Neutrophil (primary cell): ENCODE measurements at regions not wholly inside any gene's neighbourhood (a gene's known extent, or its start where the extent isn't known, plus 50 kb on each side); places are given as distances from the start of the nearest gene placed in this dataset.
"Not testable (repeated sequence)": the region's sequence is repeated elsewhere in the genome, so short reads cannot be mapped to it uniquely, and the experiment has no call there.

Experiments used
- H3K27ac ChIP-seq: fragments of 200-600 bp; sonication (generic); 2 replicates; pipeline ENCODE4 v1.5.1; 2016; ENCODE audit warnings: mild to moderate bottlenecking, moderate library complexity
- H3K27me3 ChIP-seq: fragments of 200-600 bp; sonication (generic); 2 replicates; pipeline ENCODE4 v1.6.0; 2016; ENCODE audit warnings: mild to moderate bottlenecking
- H3K36me3 ChIP-seq: fragments of 200-600 bp; sonication (generic); 2 replicates; pipeline ENCODE4 v1.5.1; 2017
- H3K4me1 ChIP-seq, 2 experiments: fragments of 200-600 bp in 1 of 2; sonication (generic) in 1 of 2; 1 replicate in 1 of 2; 2 replicates in 1 of 2; pipeline versions ENCODE4 v1.5.1 to v1.6.1; 2013 to 2016; ENCODE audit warnings: low read depth in 1 of 2, low read length in 1 of 2, mild to moderate bottlenecking in 1 of 2, moderate library complexity in 1 of 2; ENCODE audit not compliant: control insufficient read depth in 1 of 2, insufficient read depth in 1 of 2
- H3K4me3 ChIP-seq, 2 experiments: fragments of 200-600 bp in 1 of 2; sonication (generic) in 1 of 2; 1 replicate in 1 of 2; 2 replicates in 1 of 2; pipeline ENCODE4 v1.5.1; 2013 to 2016; ENCODE audit warnings: low read depth in 1 of 2, low read length in 1 of 2, mild to moderate bottlenecking in 1 of 2, moderate library complexity in 1 of 2
- H3K9me3 ChIP-seq: fragments of 200-600 bp; sonication (generic); 2 replicates; pipeline ENCODE4 v1.5.1; 2016
- TF ChIP-seq, protein P1 (sequence below): fragments of 200-600 bp; sonication (generic); IDR thresholded peaks from 2 replicates; pipeline ENCODE4 v1.5.1; 2016; ENCODE audit warnings: antibody characterized with exemption

DNA sequence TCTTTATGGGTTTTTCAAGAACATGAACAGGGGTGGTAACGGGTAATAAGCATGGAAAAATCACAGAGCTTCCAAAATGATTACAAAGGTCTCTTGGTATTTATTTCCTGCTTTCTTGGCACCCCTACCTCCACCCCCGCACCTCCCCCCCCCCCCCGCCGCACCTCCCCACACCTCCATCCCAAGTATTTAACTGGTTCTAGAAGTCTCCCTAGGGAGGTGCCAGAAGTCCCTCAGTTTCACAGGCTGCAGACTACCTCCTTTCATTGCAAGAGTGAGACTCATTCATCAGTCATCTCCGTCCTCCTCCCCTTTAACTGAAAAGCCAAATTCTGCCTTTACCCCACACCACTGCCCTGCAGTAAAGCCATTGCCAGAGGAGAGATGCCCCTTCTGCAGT, 169.4 kb downstream of the ALDH1A2 start:
- Histone ChIP-seq H3K9me3 (no peaks in the 10 kb centered on the region), H3K27me3 (no peaks in the 10 kb centered on the region), H3K27ac (no peak overlapping the region), H3K36me3 (no peaks in the 10 kb centered on the region), H3K4me1 (no peaks in the 10 kb centered on the region), H3K4me3 (no peak overlapping the region)
- TF ChIP-seq, protein P1, sequence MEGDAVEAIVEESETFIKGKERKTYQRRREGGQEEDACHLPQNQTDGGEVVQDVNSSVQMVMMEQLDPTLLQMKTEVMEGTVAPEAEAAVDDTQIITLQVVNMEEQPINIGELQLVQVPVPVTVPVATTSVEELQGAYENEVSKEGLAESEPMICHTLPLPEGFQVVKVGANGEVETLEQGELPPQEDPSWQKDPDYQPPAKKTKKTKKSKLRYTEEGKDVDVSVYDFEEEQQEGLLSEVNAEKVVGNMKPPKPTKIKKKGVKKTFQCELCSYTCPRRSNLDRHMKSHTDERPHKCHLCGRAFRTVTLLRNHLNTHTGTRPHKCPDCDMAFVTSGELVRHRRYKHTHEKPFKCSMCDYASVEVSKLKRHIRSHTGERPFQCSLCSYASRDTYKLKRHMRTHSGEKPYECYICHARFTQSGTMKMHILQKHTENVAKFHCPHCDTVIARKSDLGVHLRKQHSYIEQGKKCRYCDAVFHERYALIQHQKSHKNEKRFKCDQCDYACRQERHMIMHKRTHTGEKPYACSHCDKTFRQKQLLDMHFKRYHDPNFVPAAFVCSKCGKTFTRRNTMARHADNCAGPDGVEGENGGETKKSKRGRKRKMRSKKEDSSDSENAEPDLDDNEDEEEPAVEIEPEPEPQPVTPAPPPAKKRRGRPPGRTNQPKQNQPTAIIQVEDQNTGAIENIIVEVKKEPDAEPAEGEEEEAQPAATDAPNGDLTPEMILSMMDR = no peak

DNA sequence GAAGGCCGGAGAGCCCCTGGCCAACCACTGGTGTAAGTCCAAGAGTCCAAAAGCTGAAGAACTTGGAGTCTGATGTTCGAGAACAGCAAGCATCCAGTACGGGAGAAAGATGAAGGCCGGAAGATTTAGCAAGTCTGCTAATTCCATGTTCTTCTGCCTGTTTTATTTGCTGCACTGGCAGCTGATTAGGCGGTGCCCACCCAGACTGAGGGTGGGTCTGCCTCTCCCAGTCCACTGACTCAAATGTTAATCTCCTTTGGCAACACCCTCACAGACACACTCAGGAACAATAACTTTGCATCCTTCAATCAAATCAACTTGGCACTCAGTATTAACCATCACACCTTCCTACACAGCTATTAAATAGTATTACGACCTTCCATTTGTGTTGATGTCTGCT, 168.6 kb downstream of the ALDH1A2 start:
- not testable (repeated sequence) for H3K27ac ChIP-seq, H3K27me3 ChIP-seq, H3K4me1 ChIP-seq, H3K36me3 ChIP-seq, H3K4me3 ChIP-seq, H3K9me3 ChIP-seq

DNA sequence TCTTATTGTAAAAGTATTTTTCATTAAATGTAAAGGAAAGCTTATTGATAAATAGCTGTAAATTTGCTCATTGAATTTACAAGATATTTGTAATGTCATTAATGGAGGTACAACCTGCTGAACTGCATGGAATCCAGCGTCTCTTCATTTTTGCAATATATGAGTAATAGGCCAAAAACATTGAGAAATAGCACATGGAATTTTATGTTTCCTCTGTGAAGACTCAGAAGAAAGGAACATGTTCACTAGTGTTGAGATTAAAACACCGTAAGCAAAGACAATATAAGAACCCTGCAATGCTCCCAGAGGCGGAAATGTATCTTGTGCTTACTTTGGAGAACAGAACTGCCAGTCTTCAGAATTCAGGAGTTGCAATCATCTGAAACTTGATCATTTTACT, 167.6 kb downstream of the ALDH1A2 start:
- H3K27ac ChIP-seq = no peak overlapping the region
- H3K4me1 ChIP-seq = no peaks in the 10 kb centered on the region
- no peaks in the 10 kb centered on the region for H3K27me3 ChIP-seq
- no peak overlapping the region for H3K4me3 ChIP-seq
- TF ChIP-seq, protein P1 = no peak
- no peaks in the 10 kb centered on the region for H3K9me3 ChIP-seq
- H3K36me3 ChIP-seq = no peaks in the 10 kb centered on the region

DNA sequence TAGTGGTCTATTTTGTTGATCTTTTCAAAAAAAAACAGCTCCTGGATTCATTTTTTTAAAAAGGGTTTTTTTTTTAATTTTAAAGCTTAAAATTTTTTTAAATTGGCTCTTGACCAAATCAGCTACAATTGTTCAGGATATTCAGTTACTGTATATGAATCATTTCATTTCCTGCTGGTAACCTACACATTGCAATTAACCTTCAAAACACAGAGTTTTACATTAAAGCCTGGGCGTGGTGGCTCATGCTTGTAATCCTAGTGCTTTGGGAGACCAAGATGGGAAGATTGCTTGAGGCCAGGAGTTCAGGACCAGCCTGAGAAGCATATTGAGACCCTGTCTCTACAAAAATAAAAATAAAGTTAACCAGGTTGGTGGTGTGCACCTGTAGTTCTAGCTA, 163.4 kb downstream of the ALDH1A2 start:
- no peak overlapping the region for H3K27ac ChIP-seq
- H3K36me3 ChIP-seq = no peaks in the 10 kb centered on the region
- H3K4me3 ChIP-seq = no peak overlapping the region
- H3K27me3 ChIP-seq = peaks cover 10% of the 10 kb centered on the region
- no peaks in the 10 kb centered on the region for H3K4me1 ChIP-seq
- TF ChIP-seq, protein P1 = no peak
- no peaks in the 10 kb centered on the region for H3K9me3 ChIP-seq
